SKM-1 treated with dmso at 0.1 percent for 144 hours (cell line): ENCODE measurements at regions not wholly inside any gene's neighbourhood (a gene's known extent, or its start where the extent isn't known, plus 50 kb on each side); places are given as distances from the start of the nearest gene placed in this dataset.
"Not testable (repeated sequence)": the region's sequence is repeated elsewhere in the genome, so short reads cannot be mapped to it uniquely, and the experiment has no call there.

Source experiments
- DNase-seq: peaks from one replicate; lab custom pipeline; 2025; ENCODE audit not compliant: unreplicated experiment; lab: John Stamatoyannopoulos, UW

- no peak for DNase-seq
Observed at GRCh38 chr16:35195173-35195863, 1735.9 kb downstream of the TP53TG3F start.

GRCh38 chr16:35195864-35196216 lies 1736.4 kb downstream of the TP53TG3F start:
- DNase-seq, result no peak

- no peak for DNase-seq
Observed at GRCh38 chr16:35196313-35196712, 1736.9 kb downstream of the TP53TG3F start.

- DNase-seq, result no peak
Observed at GRCh38 chr16:35197656-35198055, 1738.2 kb downstream of the TP53TG3F start.

GRCh38 chr16:35198223-35199199 lies 1739.1 kb downstream of the TP53TG3F start:
- no peak for DNase-seq

GRCh38 chr16:35200662-35201061 lies 1741.2 kb downstream of the TP53TG3F start:
- DNase-seq, result no peak

GRCh38 chr16:35201151-35201550 lies 1741.7 kb downstream of the TP53TG3F start:
- no peak for DNase-seq

- no peak for DNase-seq
Observed at GRCh38 chr16:35203636-35204035, 1744.2 kb downstream of the TP53TG3F start.

- no peak for DNase-seq
Observed at GRCh38 chr16:35207059-35207999, 1747.9 kb downstream of the TP53TG3F start.

- no peak for DNase-seq
Observed at GRCh38 chr16:35208001-35208935, 1748.9 kb downstream of the TP53TG3F start.

- no peak for DNase-seq
Observed at GRCh38 chr16:35210681-35211433, 1751.4 kb downstream of the TP53TG3F start.

- no peak for DNase-seq
Observed at GRCh38 chr16:35214840-35215239, 1755.4 kb downstream of the TP53TG3F start.

GRCh38 chr16:35215287-35215686 lies 1755.9 kb downstream of the TP53TG3F start:
- DNase-seq, result no peak

- not testable (repeated sequence) for DNase-seq
Observed at GRCh38 chr16:35216261-35216660, 1756.8 kb downstream of the TP53TG3F start.

- DNase-seq, result no peak
Observed at GRCh38 chr16:35221482-35222185, 1762.2 kb downstream of the TP53TG3F start.

- no peak for DNase-seq
Observed at GRCh38 chr16:35234679-35235078, 1775.3 kb downstream of the TP53TG3F start.

GRCh38 chr16:35239561-35239960 lies 1780.1 kb downstream of the TP53TG3F start:
- DNase-seq, result no peak

GRCh38 chr16:35249051-35249450 lies 1789.6 kb downstream of the TP53TG3F start:
- DNase-seq, result no peak
